ENCODE measurements at regions not wholly inside any gene's neighbourhood (a gene's known extent, or its start where the extent isn't known, plus 50 kb on each side); places are given as distances from the start of the nearest gene placed in this dataset.
"Not testable (repeated sequence)": the region's sequence is repeated elsewhere in the genome, so short reads cannot be mapped to it uniquely, and the experiment has no call there.

GRCh38 chr4:104015680-104016079 lies 295.9 kb upstream of the TACR3 start:
- Histone ChIP-seq H3K4me1 (ENCODE audit: insufficient read depth) (no peaks in the 10 kb centered on the region), H3K27ac (no peak overlapping the region), H3K27me3 (no peaks in the 10 kb centered on the region), H3K36me3 (no peaks in the 10 kb centered on the region), H3K4me3 (no peak overlapping the region), H3K9me3 (no peaks in the 10 kb centered on the region)
- no peak for DNase-seq
- intact Hi-C loops (cut with DNase I) = no loop called here
- TF ChIP-seq POLR2A (IDR thresholded peaks at IDR 0.05) (no peak), CTCF (IDR thresholded peaks at IDR 0.05) (no peak), EP300 (IDR thresholded peaks at IDR 0.05) (no peak)
- WGBS, 3 donors = 29 to 48% (median 36%) methylated on average over 2 of the region's 2 CpGs

DNA sequence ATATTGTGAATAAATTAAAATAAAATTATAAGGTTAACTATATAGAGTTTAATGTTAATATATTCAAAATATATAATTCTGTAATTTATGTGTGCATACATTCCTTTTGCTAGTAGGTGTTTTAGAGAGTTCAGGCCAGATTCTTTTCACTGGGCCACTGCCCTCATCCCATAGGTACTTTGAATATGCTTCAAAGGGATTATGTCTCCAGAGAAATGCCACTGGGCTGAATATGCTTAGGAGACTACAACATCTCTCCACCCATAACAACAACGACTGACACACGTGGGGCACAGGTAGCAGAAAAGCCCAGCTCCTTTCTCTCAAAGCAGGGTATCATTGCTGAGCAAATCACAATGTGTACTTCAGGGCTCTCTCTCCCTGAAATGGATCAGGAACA lies 290.9 kb upstream of the TACR3 start:
- Histone ChIP-seq H3K27ac (no peak overlapping the region), H3K36me3 (no peaks in the 10 kb centered on the region), H3K4me1 (ENCODE audit: insufficient read depth) (no peaks in the 10 kb centered on the region), H3K9me3 (no peaks in the 10 kb centered on the region), H3K4me3 (no peak overlapping the region), H3K27me3 (no peaks in the 10 kb centered on the region)
- 47 to 66% (median 61%) methylated on average over 2 of the region's 2 CpGs for WGBS, 3 donors
- TF ChIP-seq EP300 (IDR thresholded peaks at IDR 0.05) (no peak), CTCF (IDR thresholded peaks at IDR 0.05) (no peak), POLR2A (IDR thresholded peaks at IDR 0.05) (no peak)
- DNase-seq = no peak
- intact Hi-C loops (cut with DNase I) = no loop called here

DNA sequence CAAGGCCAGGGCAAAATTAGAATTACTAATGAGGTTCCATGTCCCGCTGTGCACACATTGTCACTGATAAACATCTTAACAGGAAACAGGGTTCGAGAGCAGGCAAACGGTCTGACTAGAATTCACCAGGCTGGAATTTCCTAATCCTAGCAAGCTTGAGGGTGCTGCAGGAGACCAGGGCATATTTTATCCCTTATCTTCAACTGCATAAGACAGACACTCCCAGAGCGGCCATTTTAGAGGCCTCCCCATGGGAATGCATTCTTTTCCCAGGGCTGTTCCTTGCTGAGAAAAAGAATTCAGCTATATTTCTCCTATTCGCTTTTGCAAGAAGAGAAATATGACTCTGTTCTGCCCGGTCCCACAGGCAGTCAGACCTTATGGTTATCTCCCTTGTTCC lies 282.5 kb upstream of the TACR3 start:
- H3K36me3 ChIP-seq; H3K27me3 ChIP-seq; intact Hi-C loops (cut with DNase I); H3K4me1 ChIP-seq (ENCODE audit: insufficient read depth); H3K4me3 ChIP-seq; DNase-seq; H3K9me3 ChIP-seq; H3K27ac ChIP-seq: not testable (repeated sequence)
- WGBS, 3 donors = 77 to 82% (median 79%) methylated on average over 6 of the region's 6 CpGs

GRCh38 chr4:103998756-103999155 lies 279.0 kb upstream of the TACR3 start:
- intact Hi-C loops (cut with DNase I) = no loop called here
- Histone ChIP-seq H3K4me1 (ENCODE audit: insufficient read depth) (no peaks in the 10 kb centered on the region), H3K36me3 (no peaks in the 10 kb centered on the region), H3K9me3 (peaks cover 0 to 4% of the 10 kb centered on the region in 2 donors), H3K27me3 (no peaks in the 10 kb centered on the region), H3K4me3 (no peak overlapping the region), H3K27ac (no peak overlapping the region)
- 63 to 73% (median 70%) methylated on average over 3 of the region's 3 CpGs for WGBS, 3 donors
- no peak for TF ChIP-seq CTCF (IDR thresholded peaks at IDR 0.05)
- TF ChIP-seq EP300 (IDR thresholded peaks at IDR 0.05) = no peak
- TF ChIP-seq POLR2A (IDR thresholded peaks at IDR 0.05) = no peak
- no peak for DNase-seq

DNA sequence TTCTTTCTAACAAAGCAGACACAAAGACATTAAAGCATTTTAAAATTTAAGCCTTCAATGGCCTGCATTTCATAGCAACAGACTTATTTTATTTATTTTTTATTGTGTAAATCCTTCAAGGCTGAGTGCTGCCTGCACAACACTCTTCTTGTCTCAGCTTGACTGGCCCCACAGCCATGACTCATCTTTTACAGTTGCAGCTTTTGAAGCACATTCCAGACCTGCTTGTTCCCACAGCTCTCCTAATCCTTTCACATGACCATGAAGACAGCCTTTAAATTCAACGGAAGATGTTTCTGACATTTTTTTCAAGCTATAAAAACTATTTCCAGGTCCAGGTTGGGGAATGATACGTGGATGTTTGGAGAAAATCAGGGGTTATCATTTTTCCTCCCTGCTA lies 276.9 kb upstream of the TACR3 start:
- Histone ChIP-seq H3K27ac (no peak overlapping the region), H3K4me1 (ENCODE audit: insufficient read depth) (no peaks in the 10 kb centered on the region), H3K36me3 (no peaks in the 10 kb centered on the region), H3K27me3 (no peaks in the 10 kb centered on the region), H3K4me3 (no peak overlapping the region), H3K9me3 (no peaks in the 10 kb centered on the region)
- 6 to 9% (median 7%) methylated on average over 2 of the region's 2 CpGs for WGBS, 3 donors
- no peak for TF ChIP-seq EP300 (IDR thresholded peaks at IDR 0.05)
- no peak for TF ChIP-seq POLR2A (IDR thresholded peaks at IDR 0.05)
- no peak for TF ChIP-seq CTCF (IDR thresholded peaks at IDR 0.05)
- DNase-seq = no peak
- intact Hi-C loops (cut with DNase I) = no loop called here

Data from ovary (tissue), 7 donors.